ENCODE measurements at regions not wholly inside any gene's neighbourhood (a gene's known extent, or its start where the extent isn't known, plus 50 kb on each side); places are given as distances from the start of the nearest gene placed in this dataset.

GRCh38 chr3:159451067-159451466 lies 537.6 kb upstream of the IL12A start:
- TF ChIP-seq POLR2A (IDR thresholded peaks at IDR 0.05; ENCODE audit: low read length) (no peak), GATA1 (IDR thresholded peaks at IDR 0.05; ENCODE audit: low read depth, low read length) (no peak)
- DNase-seq, result no peak

- no peak for DNase-seq
- TF ChIP-seq GATA1 (IDR thresholded peaks at IDR 0.05; ENCODE audit: low read depth, low read length), result no peak
- no peak for TF ChIP-seq POLR2A (IDR thresholded peaks at IDR 0.05; ENCODE audit: low read length)
Measured at GRCh38 chr3:159451482-159451881, 537.2 kb upstream of the IL12A start.

GRCh38 chr3:159453036-159453435 lies 535.6 kb upstream of the IL12A start:
- TF ChIP-seq GATA1 (IDR thresholded peaks at IDR 0.05; ENCODE audit: low read depth, low read length), result no peak
- TF ChIP-seq POLR2A (IDR thresholded peaks at IDR 0.05; ENCODE audit: low read length), result no peak
- no peak for DNase-seq

- no peak for DNase-seq
- TF ChIP-seq GATA1 (IDR thresholded peaks at IDR 0.05; ENCODE audit: low read depth, low read length) (no peak), POLR2A (IDR thresholded peaks at IDR 0.05; ENCODE audit: low read length) (no peak)
Measured at GRCh38 chr3:159453945-159454344, 534.7 kb upstream of the IL12A start.

GRCh38 chr3:159455741-159456181 lies 532.9 kb upstream of the IL12A start:
- TF ChIP-seq GATA1 (IDR thresholded peaks at IDR 0.05; ENCODE audit: low read depth, low read length) (no peak), POLR2A (IDR thresholded peaks at IDR 0.05; ENCODE audit: low read length) (no peak)
- no peak for DNase-seq

- TF ChIP-seq GATA1 (IDR thresholded peaks at IDR 0.05; ENCODE audit: low read depth, low read length) (no peak), POLR2A (IDR thresholded peaks at IDR 0.05; ENCODE audit: low read length) (no peak)
Measured at GRCh38 chr3:159458010-159458409, 530.6 kb upstream of the IL12A start.

GRCh38 chr3:159458982-159459381 lies 529.7 kb upstream of the IL12A start:
- TF ChIP-seq POLR2A (IDR thresholded peaks at IDR 0.05; ENCODE audit: low read length), result no peak
- no peak for TF ChIP-seq GATA1 (IDR thresholded peaks at IDR 0.05; ENCODE audit: low read depth, low read length)
- no peak for DNase-seq

More at GRCh38 chr3:159458010-159458409, 530.6 kb upstream of the IL12A start:
- no peak for DNase-seq

- TF ChIP-seq POLR2A (IDR thresholded peaks at IDR 0.05; ENCODE audit: low read length) (no peak), GATA1 (IDR thresholded peaks at IDR 0.05; ENCODE audit: low read depth, low read length) (no peak)
- DNase-seq, result no peak
Measured at GRCh38 chr3:159472611-159473010, 516.0 kb upstream of the IL12A start.

- DNase-seq, result no peak
- TF ChIP-seq POLR2A (IDR thresholded peaks at IDR 0.05; ENCODE audit: low read length) (no peak), GATA1 (IDR thresholded peaks at IDR 0.05; ENCODE audit: low read depth, low read length) (no peak)
Measured at GRCh38 chr3:159473206-159473605, 515.4 kb upstream of the IL12A start.

GRCh38 chr3:159480046-159480445 lies 508.6 kb upstream of the IL12A start:
- no peak for DNase-seq
- TF ChIP-seq GATA1 (IDR thresholded peaks at IDR 0.05; ENCODE audit: low read depth, low read length), result no peak
- TF ChIP-seq POLR2A (IDR thresholded peaks at IDR 0.05; ENCODE audit: low read length), result no peak

- no peak for DNase-seq
Measured at GRCh38 chr3:159482241-159482993, 506.2 kb upstream of the IL12A start.

GRCh38 chr3:159482994-159483367 lies 505.7 kb upstream of the IL12A start:
- DNase-seq, result no peak
- TF ChIP-seq POLR2A (IDR thresholded peaks at IDR 0.05; ENCODE audit: low read length) (no peak), GATA1 (IDR thresholded peaks at IDR 0.05; ENCODE audit: low read depth, low read length) (no peak)

More at GRCh38 chr3:159482241-159482993, 506.2 kb upstream of the IL12A start:
- TF ChIP-seq GATA1 (IDR thresholded peaks at IDR 0.05; ENCODE audit: low read depth, low read length) (no peak), POLR2A (IDR thresholded peaks at IDR 0.05; ENCODE audit: low read length) (no peak)

- DNase-seq, result no peak
- TF ChIP-seq POLR2A (IDR thresholded peaks at IDR 0.05; ENCODE audit: low read length), result no peak
- TF ChIP-seq GATA1 (IDR thresholded peaks at IDR 0.05; ENCODE audit: low read depth, low read length), result no peak
Measured at GRCh38 chr3:159486580-159486979, 502.1 kb upstream of the IL12A start.

GRCh38 chr3:159487304-159487703 lies 501.3 kb upstream of the IL12A start:
- no peak for TF ChIP-seq GATA1 (IDR thresholded peaks at IDR 0.05; ENCODE audit: low read depth, low read length)
- TF ChIP-seq POLR2A (IDR thresholded peaks at IDR 0.05; ENCODE audit: low read length), result no peak
- no peak for DNase-seq

- TF ChIP-seq GATA1 (IDR thresholded peaks at IDR 0.05; ENCODE audit: low read depth, low read length) (no peak), POLR2A (IDR thresholded peaks at IDR 0.05; ENCODE audit: low read length) (no peak)
- no peak for DNase-seq
Measured at GRCh38 chr3:159488602-159489001, 500.0 kb upstream of the IL12A start.

Data from erythroblast (primary cell).